GM12865 (cell line): ENCODE measurements at regions not wholly inside any gene's neighbourhood (a gene's known extent, or its start where the extent isn't known, plus 50 kb on each side); places are given as distances from the start of the nearest gene placed in this dataset.

Source experiments
- DNase-seq: peaks from one replicate; pipeline ENCODE4 v3.0.0; 2010; ENCODE audit warnings: low read depth
- H3K4me3 ChIP-seq: 2 replicates; pipeline ENCODE4 v1.5.1; 2011; ENCODE audit warnings: mild to moderate bottlenecking, low read depth, low read length, control low read depth
- TF ChIP-seq, protein P1 (sequence below): IDR thresholded peaks from 2 replicates; pipeline ENCODE4 v1.5.1; 2011; ENCODE audit warnings: low read length, control low read depth, low read depth, inconsistent platforms; ENCODE audit not compliant: insufficient read depth; ENCODE audit errors: missing control alignments

DNA sequence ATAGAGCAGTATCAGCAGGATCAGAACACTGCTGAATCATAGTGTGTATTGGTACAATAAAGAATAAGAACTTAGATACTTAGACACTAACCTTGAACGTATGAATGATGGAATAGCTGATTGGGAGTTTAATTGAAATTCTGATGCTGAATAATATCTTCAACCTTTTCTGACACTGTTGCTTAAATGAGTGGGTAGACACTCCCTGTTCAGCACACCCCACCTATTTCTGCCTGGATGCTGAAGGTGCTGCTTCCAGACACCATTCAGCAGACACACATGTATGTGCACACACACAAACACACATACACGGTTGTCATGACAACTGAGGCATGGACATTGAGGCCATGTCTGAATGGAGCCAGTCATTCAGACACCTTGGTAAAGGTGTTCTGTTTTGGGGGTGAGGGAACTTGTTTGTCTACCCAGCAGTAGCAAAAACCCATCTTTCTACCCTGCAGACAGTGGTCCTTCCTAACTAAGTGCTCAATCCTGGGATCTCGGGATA, 54.3 kb downstream of the TMEM215 start:
- no peak overlapping the region for H3K4me3 ChIP-seq
- no peak for DNase-seq
- TF ChIP-seq, protein P1, sequence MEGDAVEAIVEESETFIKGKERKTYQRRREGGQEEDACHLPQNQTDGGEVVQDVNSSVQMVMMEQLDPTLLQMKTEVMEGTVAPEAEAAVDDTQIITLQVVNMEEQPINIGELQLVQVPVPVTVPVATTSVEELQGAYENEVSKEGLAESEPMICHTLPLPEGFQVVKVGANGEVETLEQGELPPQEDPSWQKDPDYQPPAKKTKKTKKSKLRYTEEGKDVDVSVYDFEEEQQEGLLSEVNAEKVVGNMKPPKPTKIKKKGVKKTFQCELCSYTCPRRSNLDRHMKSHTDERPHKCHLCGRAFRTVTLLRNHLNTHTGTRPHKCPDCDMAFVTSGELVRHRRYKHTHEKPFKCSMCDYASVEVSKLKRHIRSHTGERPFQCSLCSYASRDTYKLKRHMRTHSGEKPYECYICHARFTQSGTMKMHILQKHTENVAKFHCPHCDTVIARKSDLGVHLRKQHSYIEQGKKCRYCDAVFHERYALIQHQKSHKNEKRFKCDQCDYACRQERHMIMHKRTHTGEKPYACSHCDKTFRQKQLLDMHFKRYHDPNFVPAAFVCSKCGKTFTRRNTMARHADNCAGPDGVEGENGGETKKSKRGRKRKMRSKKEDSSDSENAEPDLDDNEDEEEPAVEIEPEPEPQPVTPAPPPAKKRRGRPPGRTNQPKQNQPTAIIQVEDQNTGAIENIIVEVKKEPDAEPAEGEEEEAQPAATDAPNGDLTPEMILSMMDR = no peak

- no peak overlapping the region for H3K4me3 ChIP-seq
- no peak for DNase-seq
- TF ChIP-seq, protein P1 = no peak
Measured at GRCh38 chr9:32839013-32839885, 55.9 kb downstream of the TMEM215 start.

- no peak overlapping the region for H3K4me3 ChIP-seq
- TF ChIP-seq, protein P1 = no peak
- DNase-seq = no peak
Measured at GRCh38 chr9:32841314-32841713, 58.0 kb downstream of the TMEM215 start.

DNA sequence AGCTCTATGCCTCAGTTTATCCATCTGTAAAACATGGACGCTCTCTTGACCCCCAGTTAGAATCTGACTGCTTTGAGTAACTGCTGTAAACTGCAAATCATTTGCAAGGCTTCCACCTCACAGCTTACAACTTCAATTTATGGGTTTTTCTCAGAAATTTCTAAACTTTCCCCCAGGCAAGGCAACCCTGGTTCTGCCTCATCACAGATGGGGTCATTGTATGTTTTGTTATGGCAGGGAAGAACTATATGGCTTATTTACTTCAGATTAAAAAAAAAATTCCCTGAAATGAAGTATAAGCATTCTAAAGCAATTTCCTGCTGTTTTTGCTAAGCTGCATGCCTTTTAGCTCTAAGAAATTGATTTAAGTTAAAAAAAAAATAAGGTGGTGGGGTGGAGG, 60.0 kb downstream of the TMEM215 start:
- no peak overlapping the region for H3K4me3 ChIP-seq
- DNase-seq = no peak
- TF ChIP-seq, protein P1 = no peak

DNA sequence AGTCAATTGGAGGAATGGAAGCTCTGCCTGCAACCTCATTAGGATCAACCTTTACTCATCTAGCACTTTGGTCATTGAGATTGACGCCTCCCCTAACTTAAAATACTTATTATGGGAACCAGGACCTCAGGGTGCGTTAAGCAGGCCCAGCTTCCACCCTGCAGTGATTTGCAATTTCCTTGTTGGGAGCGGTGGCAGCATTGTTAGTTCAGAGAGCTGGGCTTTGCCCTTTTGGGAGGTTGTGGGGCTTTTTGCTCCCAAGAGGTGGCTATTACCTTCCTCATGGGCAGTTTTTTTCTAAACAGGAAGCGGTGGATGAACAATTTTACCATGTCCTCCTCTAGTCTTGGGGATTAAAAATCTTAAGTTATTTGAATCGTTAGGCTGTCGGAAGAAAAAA, 60.9 kb downstream of the TMEM215 start:
- H3K4me3 ChIP-seq = no peak overlapping the region
- TF ChIP-seq, protein P1 = no peak
- DNase-seq = no peak

DNA sequence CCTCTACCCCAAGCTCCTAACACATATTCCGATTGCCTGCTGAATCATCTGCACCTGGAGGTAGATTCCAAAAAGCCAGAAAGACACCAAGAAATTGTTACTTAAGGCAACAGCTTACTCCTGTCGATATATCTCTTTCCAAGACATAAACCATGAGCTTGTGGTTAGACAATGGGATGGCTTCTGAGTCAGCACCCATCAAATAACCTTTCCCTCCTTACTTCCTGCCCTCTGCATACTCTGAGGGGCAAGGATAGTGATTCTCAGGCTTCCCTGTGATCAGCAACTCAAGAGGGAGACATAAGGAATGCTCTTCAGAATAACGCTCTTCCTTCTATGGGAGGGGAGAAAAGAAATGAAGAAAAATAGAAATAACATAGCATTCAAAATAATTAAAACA, 70.9 kb downstream of the TMEM215 start:
- H3K4me3 ChIP-seq = no peak overlapping the region
- TF ChIP-seq, protein P1 = no peak
- DNase-seq = no peak
